ENCODE measurements at regions not wholly inside any gene's neighbourhood (a gene's known extent, or its start where the extent isn't known, plus 50 kb on each side); places are given as distances from the start of the nearest gene placed in this dataset.

GRCh38 chr13:73857106-73857505, 277.1 kb downstream of the KLF12 start:
- no peak for TF ChIP-seq ELF1 (IDR thresholded peaks at IDR 0.05; ENCODE audit: borderline replicate concordance, low read depth)
- TF ChIP-seq MAX (IDR thresholded peaks at IDR 0.05): no peak
- no peak for TF ChIP-seq ATF3 (IDR thresholded peaks at IDR 0.05)
- TF ChIP-seq REST (IDR thresholded peaks at IDR 0.05; ENCODE audit: low read depth): no peak
- TF ChIP-seq YY1 (IDR thresholded peaks at IDR 0.05; ENCODE audit: extremely low read depth, insufficient replicate concordance, low read depth, low read length): no peak
- no peak for TF ChIP-seq EGR1 (IDR thresholded peaks at IDR 0.05; ENCODE audit: low read depth)
- TF ChIP-seq EZH2phosphoT487 (IDR thresholded peaks at IDR 0.05; ENCODE audit: borderline replicate concordance): no peak
- TF ChIP-seq ZBTB33 (IDR thresholded peaks at IDR 0.05; ENCODE audit: extremely low read depth, insufficient replicate concordance, low read length): no peak
- TF ChIP-seq CBX3 (IDR thresholded peaks at IDR 0.05; ENCODE audit: low read depth): no peak
- no peak for TF ChIP-seq SRF (IDR thresholded peaks at IDR 0.05; ENCODE audit: low read depth)
- TF ChIP-seq JUND (IDR thresholded peaks at IDR 0.05): no peak
- TF ChIP-seq FOSL1 (IDR thresholded peaks at IDR 0.05; ENCODE audit: low read depth): no peak
- no peak for TF ChIP-seq POLR2A (IDR thresholded peaks at IDR 0.05; ENCODE audit: borderline replicate concordance, extremely low read depth, insufficient read depth, insufficient read length)
- TF ChIP-seq SP1 (IDR thresholded peaks at IDR 0.05; ENCODE audit: low read depth): no peak
- no peak for TF ChIP-seq TCF7L2 (IDR thresholded peaks at IDR 0.05; ENCODE audit: borderline replicate concordance, extremely low read depth, insufficient read depth, insufficient read length)
- TF ChIP-seq CTCF (IDR thresholded peaks at IDR 0.05 in 2 of 3, conservative IDR thresholded peaks at IDR 0.05 in 1 of 3; ENCODE audit: borderline replicate concordance in 1 of 3, insufficient read depth in 1 of 3, low read depth in 2 of 3, low read length in 2 of 3): no peak
- Histone ChIP-seq H3K9me2 (ENCODE audit: insufficient read depth) (no peaks in the 10 kb centered on the region), H3K27ac (ENCODE audit: low read depth, low read length) (no peak overlapping the region), H3K4me1 (ENCODE audit: control insufficient read depth in 1 of 2, insufficient read depth in 2 of 2, low read length in 2 of 2) (no peaks in the 10 kb centered on the region), H3K79me2 (ENCODE audit: insufficient read depth, low read length) (no peaks in the 10 kb centered on the region), H3K27me3 (ENCODE audit: insufficient read depth, low read length) (no peaks in the 10 kb centered on the region), H3K9me3 (ENCODE audit: control insufficient read depth in 1 of 2, insufficient read depth in 1 of 2, low read depth in 1 of 2, low read length in 2 of 2) (no peaks in the 10 kb centered on the region), H2AFZ (ENCODE audit: low read depth, low read length, poor library complexity, severe bottlenecking) (no peak overlapping the region), H4K20me1 (ENCODE audit: insufficient read depth) (no peaks in the 10 kb centered on the region), H3K36me3 (ENCODE audit: control insufficient read depth in 1 of 2, insufficient read depth in 2 of 2, low read length in 2 of 2) (no peaks in the 10 kb centered on the region), H3K4me3 (replicated peaks in 1 of 2; ENCODE audit: low read depth in 1 of 2, low read length in 2 of 2) (no peak overlapping the region), H3K4me2 (ENCODE audit: low read length) (no peak overlapping the region), H3K9ac (ENCODE audit: low read length) (no peak overlapping the region)
- intact Hi-C loops (cut with micrococcal nuclease): loop anchor here (10.0 kb wide), 1 partner anchor 278 kb away; the partner anchor contains the start of gene KLF12
- ChIA-PET RAD21 (ENCODE audit: low non-redundant PET in 1 of 2, low total read pairs in 2 of 2, uncharacterized antibody in 2 of 2, unreplicated experiment in 2 of 2) (no interaction called here), POLR2A (no interaction called here), CTCF (no interaction called here)
- ATAC-seq (no peak), DNase-seq (ENCODE audit: low read depth, low spot score) (no peak)
- BruUV-seq (replicated peaks): no TSS peak

Measured in HCT116 (cell line).